ENCODE measurements at regions not wholly inside any gene's neighbourhood (a gene's known extent, or its start where the extent isn't known, plus 50 kb on each side); places are given as distances from the start of the nearest gene placed in this dataset.

- H3K27ac Mint-ChIP-seq = no peak overlapping the region
- H3K4me1 Mint-ChIP-seq (ENCODE audit: unreplicated experiment) = peaks cover 27% of the 10 kb centered on the region
- peaks cover 15% of the 10 kb centered on the region for H3K27me3 Mint-ChIP-seq
- peaks cover 5% of the 10 kb centered on the region for H3K9me3 Mint-ChIP-seq
- TF ChIP-seq, protein P1, sequence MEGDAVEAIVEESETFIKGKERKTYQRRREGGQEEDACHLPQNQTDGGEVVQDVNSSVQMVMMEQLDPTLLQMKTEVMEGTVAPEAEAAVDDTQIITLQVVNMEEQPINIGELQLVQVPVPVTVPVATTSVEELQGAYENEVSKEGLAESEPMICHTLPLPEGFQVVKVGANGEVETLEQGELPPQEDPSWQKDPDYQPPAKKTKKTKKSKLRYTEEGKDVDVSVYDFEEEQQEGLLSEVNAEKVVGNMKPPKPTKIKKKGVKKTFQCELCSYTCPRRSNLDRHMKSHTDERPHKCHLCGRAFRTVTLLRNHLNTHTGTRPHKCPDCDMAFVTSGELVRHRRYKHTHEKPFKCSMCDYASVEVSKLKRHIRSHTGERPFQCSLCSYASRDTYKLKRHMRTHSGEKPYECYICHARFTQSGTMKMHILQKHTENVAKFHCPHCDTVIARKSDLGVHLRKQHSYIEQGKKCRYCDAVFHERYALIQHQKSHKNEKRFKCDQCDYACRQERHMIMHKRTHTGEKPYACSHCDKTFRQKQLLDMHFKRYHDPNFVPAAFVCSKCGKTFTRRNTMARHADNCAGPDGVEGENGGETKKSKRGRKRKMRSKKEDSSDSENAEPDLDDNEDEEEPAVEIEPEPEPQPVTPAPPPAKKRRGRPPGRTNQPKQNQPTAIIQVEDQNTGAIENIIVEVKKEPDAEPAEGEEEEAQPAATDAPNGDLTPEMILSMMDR (conservative IDR thresholded peaks at IDR 0.05) = peak; percentile 58
- H3K36me3 Mint-ChIP-seq = no peaks in the 10 kb centered on the region
- peak overlapping the region; percentile 41 for H3K4me3 Mint-ChIP-seq
- peak; percentile 78 for DNase-seq (ENCODE audit: extremely low spot score, unreplicated experiment)
Measured at GRCh38 chr7:26078437-26079336, 73.3 kb upstream of the NFE2L3 start.

DNA sequence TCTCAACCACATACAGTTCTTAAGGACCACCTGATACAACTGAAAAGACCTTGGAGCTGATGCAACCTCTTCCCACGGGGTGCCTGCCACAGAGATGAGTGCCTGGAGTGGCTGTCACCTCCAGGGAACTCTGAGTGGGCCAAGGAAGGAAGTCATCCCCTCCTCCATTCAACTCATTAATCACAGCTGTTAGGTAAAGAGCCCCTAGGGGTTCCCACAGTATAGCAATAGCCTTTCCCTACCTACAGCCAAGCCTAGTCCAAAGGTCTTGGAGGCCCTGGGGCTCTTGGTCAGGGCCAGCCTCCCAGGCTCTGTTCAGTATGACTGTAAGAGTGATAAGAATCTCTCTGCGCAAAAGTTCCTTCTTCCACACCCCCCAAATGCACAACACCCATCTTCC is 70.4 kb upstream of the NFE2L3 start:
- no peak for DNase-seq (ENCODE audit: extremely low spot score, unreplicated experiment)
- Mint-ChIP-seq H3K4me3 (peak overlapping the region; percentile 22), H3K27me3 (peaks cover 15% of the 10 kb centered on the region), H3K36me3 (no peaks in the 10 kb centered on the region), H3K4me1 (ENCODE audit: unreplicated experiment) (peaks cover 34% of the 10 kb centered on the region), H3K27ac (peak overlapping the region; percentile 10), H3K9me3 (peaks cover 5% of the 10 kb centered on the region)
- TF ChIP-seq, protein P1 (conservative IDR thresholded peaks at IDR 0.05) = no peak

- peak overlapping the region; percentile 72 for H3K27ac Mint-ChIP-seq
- H3K27me3 Mint-ChIP-seq = peaks cover 15% of the 10 kb centered on the region
- H3K9me3 Mint-ChIP-seq = peaks cover 5% of the 10 kb centered on the region
- H3K4me3 Mint-ChIP-seq = peak overlapping the region; percentile 52
- H3K4me1 Mint-ChIP-seq (ENCODE audit: unreplicated experiment) = peaks cover 45% of the 10 kb centered on the region
- TF ChIP-seq, protein P1 (conservative IDR thresholded peaks at IDR 0.05) = no peak
- DNase-seq (ENCODE audit: extremely low spot score, unreplicated experiment) = no peak
- H3K36me3 Mint-ChIP-seq = no peaks in the 10 kb centered on the region
Measured at GRCh38 chr7:26083113-26083512, 68.9 kb upstream of the NFE2L3 start.

DNA sequence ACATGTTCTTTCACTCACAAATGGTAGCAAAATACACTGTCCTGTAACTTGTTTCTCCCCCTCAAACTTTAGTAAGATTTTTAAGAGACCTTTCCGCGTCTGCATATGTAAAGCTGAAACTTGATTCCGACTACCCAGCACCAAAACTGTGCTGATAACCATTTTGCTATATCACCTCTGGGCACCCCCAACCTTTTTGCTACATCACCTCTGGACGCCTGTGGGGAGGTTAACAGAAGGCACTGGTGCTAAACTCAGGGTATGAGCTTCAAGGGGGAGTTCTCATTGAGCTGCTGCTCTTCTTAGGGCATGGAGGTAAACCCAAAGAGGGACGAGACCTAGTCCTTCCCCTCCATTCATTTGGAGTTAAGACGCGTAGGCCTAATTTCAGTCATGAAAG is 67.6 kb upstream of the NFE2L3 start:
- peaks cover 38% of the 10 kb centered on the region for H3K4me1 Mint-ChIP-seq (ENCODE audit: unreplicated experiment)
- no peak overlapping the region for H3K27ac Mint-ChIP-seq
- no peak for DNase-seq (ENCODE audit: extremely low spot score, unreplicated experiment)
- no peak overlapping the region for H3K4me3 Mint-ChIP-seq
- H3K27me3 Mint-ChIP-seq = peaks cover 8% of the 10 kb centered on the region
- H3K36me3 Mint-ChIP-seq = no peaks in the 10 kb centered on the region
- TF ChIP-seq, protein P1 (conservative IDR thresholded peaks at IDR 0.05) = no peak
- H3K9me3 Mint-ChIP-seq = peaks cover 5% of the 10 kb centered on the region

DNA sequence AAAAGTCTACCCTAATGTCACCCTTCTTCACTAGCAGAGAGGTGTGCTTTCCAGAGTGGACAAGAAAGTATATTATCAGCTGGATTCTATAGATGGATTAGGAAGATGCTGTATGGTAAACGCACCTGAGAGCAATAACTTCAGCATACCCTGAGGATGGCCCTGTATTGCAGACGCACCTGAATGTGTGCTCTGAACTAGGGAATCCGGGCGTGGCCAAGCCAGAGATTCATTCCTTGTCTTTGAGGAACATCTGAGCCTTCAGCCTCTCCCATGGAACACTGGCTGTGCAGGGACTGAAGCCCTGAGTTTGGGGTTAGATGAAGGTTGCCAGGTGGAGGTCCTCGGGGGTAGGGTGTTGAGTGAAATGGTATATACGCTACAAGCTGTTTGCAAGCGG is 66.2 kb upstream of the NFE2L3 start:
- Mint-ChIP-seq H3K27ac (no peak overlapping the region), H3K4me3 (no peak overlapping the region), H3K4me1 (ENCODE audit: unreplicated experiment) (peaks cover 37% of the 10 kb centered on the region), H3K27me3 (peaks cover 4% of the 10 kb centered on the region), H3K36me3 (no peaks in the 10 kb centered on the region), H3K9me3 (peaks cover 5% of the 10 kb centered on the region)
- TF ChIP-seq, protein P1 (conservative IDR thresholded peaks at IDR 0.05) = no peak
- DNase-seq (ENCODE audit: extremely low spot score, unreplicated experiment) = no peak
